ENCODE measurements at regions not wholly inside any gene's neighbourhood (a gene's known extent, or its start where the extent isn't known, plus 50 kb on each side); places are given as distances from the start of the nearest gene placed in this dataset.
A peak's percentile ranks its signal among the peaks of the same experiment; 100 is the strongest.

DNA sequence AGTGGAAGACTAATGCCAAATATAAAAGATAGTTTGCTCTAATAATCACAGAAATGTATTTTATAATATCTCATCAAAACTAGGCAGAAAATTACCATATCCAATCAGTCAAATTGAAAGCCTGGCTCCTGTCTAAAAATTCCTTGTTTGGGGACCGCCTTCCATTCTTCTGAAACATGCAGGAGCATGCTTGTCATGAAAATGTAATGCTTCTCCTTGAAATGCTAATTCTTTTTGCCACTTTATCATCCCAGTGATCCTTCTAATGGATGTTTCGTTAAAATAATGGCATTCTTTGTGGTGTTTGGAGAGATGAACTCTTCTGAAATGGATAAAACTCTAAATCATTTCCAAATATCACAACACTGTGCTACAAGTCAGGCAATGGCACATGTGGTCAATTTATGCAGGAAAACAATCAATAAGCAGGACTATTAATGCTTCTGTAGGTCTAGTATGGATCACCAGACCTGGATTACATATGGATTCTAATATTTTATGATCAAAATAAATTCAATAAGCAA is 1039.1 kb upstream of the NXPH2 start:
- no peak for FAIRE-seq

- no peak for FAIRE-seq
Observed at GRCh38 chr2:139814458-139814857, 1034.3 kb upstream of the NXPH2 start.

DNA sequence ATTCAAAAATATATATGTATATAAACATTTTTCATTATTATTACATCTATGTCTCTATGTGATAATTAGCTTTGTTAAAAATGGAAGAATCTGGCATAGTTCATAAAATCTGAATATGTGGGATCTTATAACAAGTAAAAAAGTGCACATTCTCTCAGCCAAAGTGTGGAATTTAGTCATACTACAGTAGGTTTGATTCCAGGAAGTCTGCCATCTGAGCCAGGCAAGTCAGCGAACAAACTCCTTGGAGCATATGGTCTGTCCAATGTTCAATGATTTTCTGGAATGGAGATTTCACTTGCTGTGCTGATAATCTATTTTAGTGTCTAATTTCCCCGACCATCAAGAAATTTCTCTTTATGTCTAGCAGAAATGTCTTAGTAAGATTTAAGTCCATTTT is 1033.2 kb upstream of the NXPH2 start:
- no peak for FAIRE-seq

DNA sequence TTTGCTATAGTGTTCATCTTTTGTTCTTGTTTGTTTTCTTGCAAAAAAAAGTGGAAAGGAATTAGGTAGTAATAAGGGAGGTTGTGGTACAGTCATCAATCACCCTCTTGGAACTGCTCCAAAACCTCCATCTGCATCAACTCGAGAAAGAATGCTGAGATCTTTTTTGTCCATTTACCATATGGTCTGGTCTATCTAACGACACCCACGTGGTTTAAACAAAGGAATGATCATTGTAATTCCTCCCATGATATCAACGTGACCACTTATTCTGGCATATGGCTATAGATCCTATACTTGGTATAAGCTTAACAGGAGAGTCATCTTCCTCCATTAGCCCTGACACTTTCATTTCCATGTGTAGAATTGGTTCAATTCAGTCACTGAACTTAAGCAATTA is 1025.3 kb upstream of the NXPH2 start:
- FAIRE-seq = no peak

GRCh38 chr2:139798391-139798790 is 1018.2 kb upstream of the NXPH2 start:
- no peak for FAIRE-seq

DNA sequence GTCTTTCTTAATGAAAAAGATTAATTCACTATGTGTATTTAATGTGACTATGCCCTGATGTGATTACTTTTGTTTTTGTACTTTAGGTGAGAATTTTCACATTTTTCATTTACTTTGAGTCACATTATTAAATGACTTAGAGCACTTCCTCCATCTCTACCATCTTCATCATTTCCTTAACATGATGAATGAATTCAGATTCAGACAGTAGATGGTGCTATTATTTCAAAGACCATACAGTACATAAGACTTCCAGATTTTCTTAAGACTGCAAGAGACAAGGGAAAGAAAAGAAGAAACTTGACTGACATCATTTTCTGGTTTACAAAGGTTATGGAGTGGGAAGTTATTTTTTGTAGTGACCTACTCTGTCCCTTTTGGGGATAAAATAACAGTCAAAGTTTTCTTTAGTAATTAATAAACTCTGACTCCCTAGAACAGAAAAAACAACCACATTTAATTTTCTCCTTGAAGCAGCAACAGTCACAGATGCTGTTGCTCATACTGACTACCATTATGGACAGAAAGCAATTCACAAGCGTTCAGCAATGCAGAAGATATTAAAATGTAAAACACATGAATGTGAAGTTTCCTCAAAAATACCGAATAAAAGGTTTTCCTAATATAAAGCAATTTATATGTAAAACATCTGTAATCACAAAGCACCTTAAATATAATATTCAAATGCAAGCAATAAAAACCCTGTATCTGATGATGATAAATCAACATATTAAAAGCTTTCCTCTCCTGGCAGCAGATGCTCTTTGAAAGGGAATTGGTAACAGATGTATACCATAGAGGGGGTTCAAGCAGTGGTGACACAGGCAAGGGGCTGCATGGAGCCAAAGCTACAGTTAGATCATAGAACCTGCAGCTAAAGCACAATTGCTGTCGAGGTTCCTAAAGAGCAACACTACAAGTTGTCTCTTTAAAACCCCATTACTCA is 1010.9 kb upstream of the NXPH2 start:
- peak; percentile 93 for FAIRE-seq

DNA sequence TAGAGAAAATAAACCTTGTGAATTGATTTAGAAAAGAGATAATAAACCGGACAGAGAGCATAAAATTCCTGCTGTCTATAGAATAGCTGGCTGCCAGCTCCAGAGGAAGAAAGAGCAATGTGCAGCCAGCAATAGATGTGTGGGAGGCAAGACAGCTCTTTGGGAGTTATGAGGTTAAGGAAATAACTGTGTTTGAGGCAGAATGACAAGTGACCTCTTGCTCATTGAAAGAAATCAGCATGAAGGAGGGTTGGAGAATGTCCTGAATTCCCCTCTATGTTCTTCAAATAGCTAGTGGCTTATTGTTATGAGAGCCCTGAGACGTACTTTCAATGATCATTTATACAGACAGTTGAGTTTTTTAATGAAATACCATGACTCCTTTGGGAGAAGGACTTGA is 1009.9 kb upstream of the NXPH2 start:
- no peak for FAIRE-seq

DNA sequence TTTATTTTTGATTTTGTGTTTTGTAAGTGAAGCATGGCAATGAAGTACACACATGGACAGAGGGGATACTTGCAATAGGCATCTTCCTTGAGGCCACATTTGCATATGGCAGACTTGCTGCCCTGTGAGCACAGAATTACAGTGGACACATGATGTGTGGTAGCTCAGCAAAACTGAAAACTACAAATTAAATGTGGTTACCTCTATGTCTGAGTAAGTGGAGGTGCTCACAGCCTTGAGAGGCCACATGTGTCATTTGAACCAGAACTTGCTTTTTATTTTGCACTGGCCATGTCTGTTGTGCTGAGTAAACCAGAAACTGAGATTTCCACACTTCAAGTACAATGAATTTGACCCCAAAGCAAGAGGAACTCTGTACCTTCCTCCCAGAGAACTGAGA is 998.5 kb upstream of the NXPH2 start:
- FAIRE-seq = no peak

GRCh38 chr2:139773720-139774277 is 993.6 kb upstream of the NXPH2 start:
- FAIRE-seq = no peak

DNA sequence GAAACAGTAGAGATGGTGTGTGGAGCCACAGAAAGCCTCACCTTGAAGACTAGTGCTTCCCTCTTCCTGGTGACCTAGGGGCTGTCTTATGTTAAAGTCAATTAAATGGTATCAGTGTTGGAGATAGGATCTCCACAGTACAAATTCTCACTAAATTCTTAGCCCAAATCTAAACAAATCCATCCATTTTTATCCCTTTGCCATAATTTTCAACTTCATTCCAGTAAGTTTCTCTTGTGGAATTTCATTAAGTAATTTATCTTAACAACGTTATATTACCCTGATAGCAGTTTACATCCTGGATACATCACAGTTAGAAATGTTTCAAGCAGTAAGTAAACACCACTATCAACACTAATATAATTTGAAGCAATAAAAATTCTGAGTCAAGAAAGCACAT is 989.4 kb upstream of the NXPH2 start:
- FAIRE-seq = no peak

GRCh38 chr2:139763705-139764104 is 983.5 kb upstream of the NXPH2 start:
- no peak for FAIRE-seq

DNA sequence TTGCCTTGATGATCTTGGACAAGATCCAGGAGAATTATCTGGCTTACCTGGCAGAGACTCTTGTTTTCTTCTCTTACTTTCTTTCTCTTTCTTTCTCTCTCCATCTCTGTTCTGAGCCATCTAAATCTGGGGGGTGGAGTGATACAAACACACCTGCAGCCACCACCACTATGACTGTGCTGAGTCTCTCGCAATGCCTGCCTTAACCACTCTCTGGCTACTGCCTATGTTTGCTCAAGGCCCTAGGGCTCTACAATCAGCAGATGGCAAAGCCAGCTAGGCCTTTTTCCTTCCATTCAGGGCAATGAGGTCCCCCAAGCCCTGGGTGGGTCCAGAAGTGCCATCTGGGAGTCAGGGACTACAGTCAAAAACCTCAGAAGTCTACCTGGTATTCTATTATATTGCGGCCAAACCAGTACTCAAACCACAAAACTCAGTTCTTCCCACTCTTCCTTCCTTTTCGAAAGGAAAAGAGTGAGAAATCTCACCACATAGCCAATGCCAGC is 978.9 kb upstream of the NXPH2 start:
- no peak for FAIRE-seq

DNA sequence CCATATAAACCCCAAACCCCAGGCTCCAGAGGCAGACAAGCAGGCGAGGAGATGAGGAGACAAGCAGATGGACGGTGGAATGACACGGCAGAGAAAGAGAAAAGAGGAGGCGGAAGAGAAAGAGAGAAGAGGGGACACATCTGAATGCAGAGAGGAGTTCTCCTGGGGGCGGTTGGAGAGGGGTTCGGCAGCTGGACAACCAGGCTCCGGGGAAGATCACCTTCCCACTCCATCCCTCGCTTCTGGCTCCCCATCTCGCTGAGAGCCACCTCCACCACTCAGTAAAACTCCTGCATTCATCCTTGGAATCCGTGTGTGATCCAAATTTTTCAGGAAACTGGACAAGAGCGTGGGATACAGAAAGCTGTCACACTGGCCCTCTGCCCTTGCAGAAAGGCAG is 966.7 kb upstream of the NXPH2 start:
- no peak for FAIRE-seq

DNA sequence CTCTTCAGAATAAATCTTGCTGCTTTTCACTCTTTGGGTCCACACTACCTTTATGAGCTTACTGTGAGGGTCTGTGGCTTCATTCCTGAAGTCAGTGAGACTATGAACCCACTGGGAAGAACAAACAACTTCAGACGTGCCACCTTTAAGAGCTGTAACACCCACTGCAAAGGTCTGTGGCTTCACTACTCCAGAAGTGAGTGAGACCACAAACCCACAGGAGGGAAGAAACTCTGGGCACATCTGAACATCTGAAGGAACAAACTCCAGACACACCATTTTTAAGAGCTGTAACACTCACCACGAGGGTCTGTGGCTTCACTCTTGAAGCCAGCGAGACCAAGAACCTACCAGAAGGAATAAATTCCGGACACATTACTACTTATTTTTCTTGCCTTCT is 964.1 kb upstream of the NXPH2 start:
- FAIRE-seq = no peak

DNA sequence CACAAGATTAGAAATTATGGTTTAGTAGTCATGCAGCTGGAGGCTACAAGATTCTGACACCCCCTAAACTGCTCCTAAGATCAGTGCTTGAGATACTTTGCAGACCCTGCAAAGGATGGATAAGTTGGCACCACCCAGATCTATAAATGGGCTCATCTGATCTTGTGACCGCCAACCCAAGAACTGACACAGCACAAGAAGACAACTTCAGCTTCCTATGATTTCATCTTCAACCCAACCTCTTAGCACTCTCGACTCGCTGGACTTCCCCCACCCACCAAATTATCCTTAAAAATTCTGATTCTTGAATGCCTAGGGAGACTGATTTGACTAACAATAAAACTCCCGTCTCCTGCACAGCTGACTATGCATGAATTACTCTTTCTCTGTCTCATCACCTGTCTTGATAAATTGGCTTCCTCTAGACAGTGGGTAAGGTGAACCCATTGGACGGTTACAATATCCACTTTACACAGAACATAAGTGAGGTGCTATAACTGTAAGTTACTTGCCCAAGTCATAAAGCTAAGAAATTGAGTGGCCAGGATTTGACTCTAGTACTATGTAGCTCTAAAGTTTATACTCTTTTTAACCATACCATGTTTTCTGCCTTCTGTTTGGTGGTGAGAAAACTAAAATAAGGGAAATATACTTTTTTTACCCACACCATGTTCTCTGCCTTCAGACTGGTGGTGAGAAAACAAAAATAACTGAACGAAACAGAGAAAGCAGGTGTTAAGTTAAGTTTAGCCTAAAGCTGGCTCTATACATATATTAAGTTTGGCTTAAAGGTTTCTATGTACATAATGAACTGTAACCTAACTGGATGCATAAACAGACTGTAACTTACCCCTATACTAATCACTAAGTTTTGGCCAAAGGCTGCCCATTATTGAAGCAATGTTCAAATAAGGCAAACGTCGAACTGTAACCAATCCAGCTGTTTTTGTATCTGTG is 962.3 kb upstream of the NXPH2 start:
- no peak for FAIRE-seq

DNA sequence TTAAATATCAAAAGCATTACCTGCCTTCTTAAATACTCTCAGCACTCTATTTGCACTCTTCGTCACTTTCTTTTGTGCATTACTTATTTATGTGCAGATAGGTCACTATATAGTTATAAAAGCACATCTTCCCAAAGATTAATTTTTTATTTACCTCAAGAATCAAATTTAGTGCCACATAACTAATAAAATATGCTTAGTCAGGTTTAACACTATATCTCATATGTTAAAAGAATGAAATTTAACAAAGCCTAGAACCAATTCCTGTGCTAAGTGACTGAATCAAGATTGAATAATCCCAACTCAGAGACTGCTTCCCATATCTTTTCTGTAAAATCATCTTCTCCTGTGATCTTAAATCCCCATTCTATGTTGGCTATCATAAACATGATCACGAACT is 957.5 kb upstream of the NXPH2 start:
- FAIRE-seq = no peak

GRCh38 chr2:139730197-139730596 is 950.0 kb upstream of the NXPH2 start:
- no peak for FAIRE-seq

GRCh38 chr2:139721411-139721995 is 941.3 kb upstream of the NXPH2 start:
- FAIRE-seq = no peak

DNA sequence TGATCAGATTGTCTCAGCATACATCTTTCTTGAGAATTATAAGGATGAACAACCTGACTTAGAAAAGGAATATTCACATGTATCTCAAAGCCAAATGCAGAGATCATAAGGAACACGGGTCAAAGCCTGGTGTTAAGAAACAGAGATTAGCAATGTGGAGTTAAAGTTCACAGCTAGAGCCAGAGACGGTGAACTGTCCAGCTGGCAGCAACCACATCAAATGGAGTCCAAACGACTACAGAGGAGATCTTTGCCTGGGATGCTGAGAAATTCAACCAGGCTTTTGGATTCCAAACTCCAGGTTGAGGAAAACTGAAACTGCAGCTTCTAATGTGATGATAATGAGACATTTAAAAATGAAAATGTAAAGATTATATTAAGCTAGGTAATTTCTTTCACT is 939.9 kb upstream of the NXPH2 start:
- no peak for FAIRE-seq

- FAIRE-seq = no peak
Observed at GRCh38 chr2:139704606-139705005, 924.4 kb upstream of the NXPH2 start.

- FAIRE-seq = no peak
Observed at GRCh38 chr2:139694327-139694726, 914.1 kb upstream of the NXPH2 start.

DNA sequence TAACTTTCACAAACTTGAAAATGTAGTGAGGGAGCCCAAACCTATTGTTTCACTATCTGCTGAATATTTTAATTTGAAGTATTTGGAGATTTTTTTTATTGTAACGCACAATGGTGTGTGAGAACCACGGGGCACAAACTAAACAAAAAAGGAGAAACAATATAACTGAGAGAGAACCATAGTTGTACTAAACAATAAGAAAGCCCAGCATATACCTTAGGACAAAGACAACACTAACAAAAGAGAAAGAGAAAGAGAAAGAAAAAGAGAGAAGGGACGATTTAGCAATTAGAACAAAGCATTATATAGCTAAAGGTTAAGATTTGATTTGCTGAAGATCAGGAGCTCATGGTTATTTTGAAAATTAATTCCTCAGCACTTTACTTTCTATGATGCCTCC is 906.0 kb upstream of the NXPH2 start:
- no peak for FAIRE-seq
